SIG-M5 treated with dmso at 0.1 percent for 504 hours (cell line): ENCODE measurements at regions not wholly inside any gene's neighbourhood (a gene's known extent, or its start where the extent isn't known, plus 50 kb on each side); places are given as distances from the start of the nearest gene placed in this dataset.
A peak's percentile ranks its signal among the peaks of the same experiment; 100 is the strongest.
"Not testable (repeated sequence)": the region's sequence is repeated elsewhere in the genome, so short reads cannot be mapped to it uniquely, and the experiment has no call there.

Source experiments
- DNase-seq: peaks from one replicate; lab custom pipeline; 2025; ENCODE audit not compliant: unreplicated experiment; lab: John Stamatoyannopoulos, UW

- DNase-seq, result no peak
Measured at GRCh38 chr16:85237817-85238216, 125.5 kb upstream of the CIBAR2 start.

GRCh38 chr16:85238233-85238647, 126.0 kb upstream of the CIBAR2 start:
- no peak for DNase-seq

GRCh38 chr16:85239239-85239638, 127.0 kb upstream of the CIBAR2 start:
- no peak for DNase-seq

- DNase-seq, result no peak
Measured at GRCh38 chr16:85239871-85240270, 127.6 kb upstream of the CIBAR2 start.

- DNase-seq, result no peak
Measured at GRCh38 chr16:85240982-85241924, 129.0 kb upstream of the CIBAR2 start.

GRCh38 chr16:85242140-85242539, 129.9 kb upstream of the CIBAR2 start:
- DNase-seq, result no peak

GRCh38 chr16:85243308-85243707, 131.0 kb upstream of the CIBAR2 start:
- no peak for DNase-seq

GRCh38 chr16:85244452-85244851, 132.2 kb upstream of the CIBAR2 start:
- DNase-seq, result not testable (repeated sequence)

GRCh38 chr16:85245307-85246172, 133.3 kb upstream of the CIBAR2 start:
- peak; percentile 31 for DNase-seq

- no peak for DNase-seq
Measured at GRCh38 chr16:85246473-85246872, 134.2 kb upstream of the CIBAR2 start.

- DNase-seq, result no peak
Measured at GRCh38 chr16:85246973-85247372, 134.7 kb upstream of the CIBAR2 start.

GRCh38 chr16:85248342-85248741, 136.1 kb upstream of the CIBAR2 start:
- DNase-seq, result no peak

- DNase-seq, result no peak
Measured at GRCh38 chr16:85248857-85249256, 136.6 kb upstream of the CIBAR2 start.

GRCh38 chr16:85249418-85250146, 137.3 kb upstream of the CIBAR2 start:
- no peak for DNase-seq

GRCh38 chr16:85250147-85250463, 137.8 kb upstream of the CIBAR2 start:
- no peak for DNase-seq

GRCh38 chr16:85250609-85251223, 138.4 kb upstream of the CIBAR2 start:
- no peak for DNase-seq

- no peak for DNase-seq
Measured at GRCh38 chr16:85251225-85251760, 139.0 kb upstream of the CIBAR2 start.

- DNase-seq, result no peak
Measured at GRCh38 chr16:85252014-85252413, 139.7 kb upstream of the CIBAR2 start.

GRCh38 chr16:85252461-85252860, 140.2 kb upstream of the CIBAR2 start:
- DNase-seq, result no peak

GRCh38 chr16:85253084-85253941, 141.0 kb upstream of the CIBAR2 start:
- DNase-seq, result peak; percentile 22
